ENCODE measurements at regions not wholly inside any gene's neighbourhood (a gene's known extent, or its start where the extent isn't known, plus 50 kb on each side); places are given as distances from the start of the nearest gene placed in this dataset.

GRCh38 chr6:140905050-140905449, 1227.7 kb upstream of the GJE1 start:
- DNase-seq (ENCODE audit: low spot score) = no peak

GRCh38 chr6:140897804-140898573, 1234.7 kb upstream of the GJE1 start:
- DNase-seq (ENCODE audit: low spot score) = no peak

GRCh38 chr6:140897349-140897748, 1235.4 kb upstream of the GJE1 start:
- no peak for DNase-seq (ENCODE audit: low spot score)

GRCh38 chr6:140893432-140893831, 1239.3 kb upstream of the GJE1 start:
- DNase-seq (ENCODE audit: low spot score) = no peak

- no peak for DNase-seq (ENCODE audit: low spot score)
Observed at GRCh38 chr6:140879946-140880345, 1252.8 kb upstream of the GJE1 start.

DNA sequence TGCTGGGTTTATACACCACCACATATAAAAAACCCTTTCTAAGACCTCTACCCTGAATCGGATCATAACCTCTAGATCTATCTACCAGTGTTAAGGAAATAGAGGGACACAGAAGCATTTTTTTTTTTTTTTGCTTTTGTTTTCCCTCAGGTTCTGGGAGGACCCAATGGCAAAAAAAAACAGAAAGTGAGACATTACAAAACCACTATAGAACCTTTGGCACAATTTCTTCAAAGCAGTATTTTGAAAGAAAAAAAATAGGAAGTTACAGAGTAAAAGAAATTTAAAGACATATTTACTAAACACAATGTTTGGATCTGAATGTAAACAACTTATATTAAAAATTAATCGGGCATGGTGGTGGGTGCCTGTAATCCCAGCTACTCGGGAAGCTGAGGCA, 1258.7 kb upstream of the GJE1 start:
- no peak for DNase-seq (ENCODE audit: low spot score)

GRCh38 chr6:140872885-140873284, 1259.8 kb upstream of the GJE1 start:
- DNase-seq (ENCODE audit: low spot score) = no peak

GRCh38 chr6:140871911-140872310, 1260.8 kb upstream of the GJE1 start:
- DNase-seq (ENCODE audit: low spot score) = no peak

GRCh38 chr6:140867336-140867735, 1265.4 kb upstream of the GJE1 start:
- no peak for DNase-seq (ENCODE audit: low spot score)

DNA sequence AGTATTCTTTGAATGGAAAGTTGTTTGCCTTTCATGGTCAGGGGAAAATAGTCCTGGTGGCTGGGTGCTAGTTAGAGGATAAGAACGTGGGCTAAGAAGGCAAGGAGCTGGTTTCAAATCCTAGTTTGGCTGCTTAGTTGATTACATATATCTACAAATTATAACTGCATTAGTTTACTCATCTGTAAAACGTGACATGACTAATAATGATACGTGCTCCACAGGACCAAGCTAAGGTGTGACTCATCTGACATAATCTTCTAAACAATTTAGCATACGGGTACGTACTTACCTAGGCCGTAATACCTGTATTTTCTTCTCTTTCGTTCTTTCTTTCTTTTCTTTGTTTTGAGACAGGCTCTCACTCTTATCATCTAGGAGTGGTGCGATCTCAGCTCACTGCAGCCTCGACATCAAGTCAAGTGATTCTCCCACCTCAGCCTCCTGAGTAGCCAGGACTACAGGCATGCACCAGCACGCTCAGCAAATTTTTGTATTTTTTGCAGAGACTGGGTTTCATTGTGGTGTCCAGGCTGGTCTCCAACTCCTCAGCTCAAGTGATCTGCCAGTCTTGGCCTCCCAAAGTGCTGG, 1274.2 kb upstream of the GJE1 start:
- no peak for DNase-seq (ENCODE audit: low spot score)

GRCh38 chr6:140857739-140858380, 1274.9 kb upstream of the GJE1 start:
- no peak for DNase-seq (ENCODE audit: low spot score)

GRCh38 chr6:140855520-140855919, 1277.2 kb upstream of the GJE1 start:
- DNase-seq (ENCODE audit: low spot score) = no peak

DNA sequence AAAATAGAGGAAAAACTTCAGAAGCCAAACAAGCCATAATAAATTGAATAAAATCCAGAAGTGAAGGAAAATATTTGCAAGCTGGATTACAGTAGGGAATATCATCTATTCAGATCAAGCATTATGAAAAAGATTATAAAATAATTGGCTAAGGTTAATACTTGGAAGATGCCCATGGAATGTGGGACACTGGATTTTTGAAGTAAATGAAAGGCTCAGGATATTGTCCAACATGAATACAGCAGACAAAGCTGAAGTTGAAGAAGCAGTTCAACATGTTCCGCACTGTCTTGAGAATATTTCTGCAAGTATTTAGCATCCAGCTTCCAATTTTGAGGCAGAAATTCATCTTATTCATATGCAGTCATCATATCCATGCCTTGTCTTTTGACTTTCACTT, 1278.4 kb upstream of the GJE1 start:
- DNase-seq (ENCODE audit: low spot score) = no peak

DNA sequence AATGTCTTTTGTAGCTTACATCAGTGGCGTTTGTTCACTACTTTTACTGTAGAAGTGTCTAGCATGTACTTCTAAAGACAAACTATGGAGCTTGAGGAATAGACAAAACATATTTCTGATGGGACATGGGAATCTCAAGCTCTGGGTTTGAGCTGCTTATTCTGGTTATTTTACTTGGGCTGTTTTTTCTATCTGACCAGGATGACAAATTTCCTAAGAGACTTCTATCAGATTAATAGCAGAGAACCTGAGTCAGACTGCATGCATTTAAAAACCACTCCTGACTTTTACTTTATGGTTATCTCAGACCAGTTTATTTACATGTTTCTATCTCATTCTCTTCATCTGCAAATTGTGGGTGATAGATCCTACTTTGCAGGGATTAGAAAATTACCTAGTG, 1282.3 kb upstream of the GJE1 start:
- DNase-seq (ENCODE audit: low spot score) = no peak

GRCh38 chr6:140849456-140849855, 1283.3 kb upstream of the GJE1 start:
- no peak for DNase-seq (ENCODE audit: low spot score)

GRCh38 chr6:140847262-140847645, 1285.5 kb upstream of the GJE1 start:
- no peak for DNase-seq (ENCODE audit: low spot score)

DNA sequence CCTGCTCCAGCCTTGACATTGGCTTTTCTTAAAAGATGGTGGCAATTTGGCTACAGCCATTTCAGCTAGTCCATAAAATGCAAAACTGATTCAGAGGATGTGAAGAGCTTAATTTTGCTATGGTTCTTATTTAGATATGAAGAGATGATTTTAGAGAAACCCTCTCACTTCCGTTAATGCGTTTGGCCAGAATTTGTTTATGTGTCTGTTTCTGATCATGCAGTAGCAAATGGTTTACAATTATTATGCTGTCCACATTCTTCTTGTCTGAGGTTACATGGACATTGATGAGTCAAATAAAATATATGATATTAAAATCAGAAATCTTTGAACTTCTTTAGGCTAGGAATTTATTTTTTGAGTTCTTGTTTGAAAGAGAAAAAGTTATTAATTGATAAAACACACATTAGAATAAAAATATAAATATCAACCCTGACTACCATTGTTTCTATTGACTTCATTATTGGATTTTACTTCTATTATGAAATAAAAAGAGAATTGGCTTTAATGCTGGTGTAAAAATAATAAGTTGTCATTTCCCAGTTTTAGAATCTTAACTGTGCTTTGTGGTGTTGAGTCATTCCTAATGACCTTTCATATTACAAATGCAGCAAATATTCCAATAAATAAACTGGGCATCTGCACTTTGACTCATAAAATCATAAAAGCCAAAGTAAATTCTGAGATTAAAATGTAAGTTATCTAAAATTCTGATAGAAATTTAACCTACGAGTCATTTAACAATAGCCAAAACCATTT, 1286.0 kb upstream of the GJE1 start:
- DNase-seq (ENCODE audit: low spot score) = no peak

GRCh38 chr6:140845701-140846100, 1287.0 kb upstream of the GJE1 start:
- no peak for DNase-seq (ENCODE audit: low spot score)

- DNase-seq (ENCODE audit: low spot score) = no peak
Observed at GRCh38 chr6:140844167-140844566, 1288.6 kb upstream of the GJE1 start.

DNA sequence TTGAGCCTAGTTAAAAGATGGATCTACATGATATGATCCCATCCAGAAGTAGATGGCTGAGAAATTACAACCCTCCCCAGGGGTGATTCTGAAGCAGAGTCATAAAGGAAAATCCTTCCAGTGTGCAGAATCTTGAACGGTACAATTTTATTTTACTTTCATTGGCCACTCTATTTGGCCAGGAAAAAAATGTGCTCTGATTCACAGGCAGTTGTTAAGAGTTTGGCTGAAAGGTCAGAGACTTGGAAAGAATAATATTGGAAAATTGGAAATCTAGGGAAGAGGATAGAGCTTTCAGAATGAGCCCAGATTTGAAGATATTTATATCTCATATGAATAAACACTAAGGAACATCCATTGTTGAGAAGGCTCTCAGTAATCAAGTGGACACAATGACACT, 1299.3 kb upstream of the GJE1 start:
- DNase-seq (ENCODE audit: low spot score) = no peak

- DNase-seq (ENCODE audit: low spot score) = no peak
Observed at GRCh38 chr6:140830666-140831065, 1302.1 kb upstream of the GJE1 start.

GRCh38 chr6:140828856-140829255, 1303.9 kb upstream of the GJE1 start:
- DNase-seq (ENCODE audit: low spot score) = no peak

GRCh38 chr6:140827593-140827992, 1305.1 kb upstream of the GJE1 start:
- DNase-seq (ENCODE audit: low spot score) = no peak
